ENCODE measurements at regions not wholly inside any gene's neighbourhood (a gene's known extent, or its start where the extent isn't known, plus 50 kb on each side); places are given as distances from the start of the nearest gene placed in this dataset.

DNA sequence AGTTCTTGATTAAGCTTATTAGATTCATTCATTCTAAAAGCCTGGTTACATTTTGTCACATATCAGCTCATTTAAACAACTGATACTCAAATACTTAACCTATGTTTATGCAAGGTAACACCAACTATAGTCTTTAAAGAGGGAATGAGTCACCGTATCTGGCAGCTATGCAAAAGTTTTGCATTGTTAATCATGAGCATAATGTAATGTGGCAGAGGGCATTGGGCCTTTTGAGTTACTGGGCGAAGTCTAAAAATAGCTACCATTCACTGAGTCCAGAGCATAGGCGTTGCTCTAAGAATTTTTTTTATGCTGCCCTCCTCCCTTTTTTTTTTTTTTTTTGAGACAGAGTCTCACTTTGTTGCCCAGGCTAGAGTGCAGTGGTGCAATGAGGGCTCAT, 277.7 kb upstream of the ZNF717 start:
- TF ChIP-seq, protein P1, sequence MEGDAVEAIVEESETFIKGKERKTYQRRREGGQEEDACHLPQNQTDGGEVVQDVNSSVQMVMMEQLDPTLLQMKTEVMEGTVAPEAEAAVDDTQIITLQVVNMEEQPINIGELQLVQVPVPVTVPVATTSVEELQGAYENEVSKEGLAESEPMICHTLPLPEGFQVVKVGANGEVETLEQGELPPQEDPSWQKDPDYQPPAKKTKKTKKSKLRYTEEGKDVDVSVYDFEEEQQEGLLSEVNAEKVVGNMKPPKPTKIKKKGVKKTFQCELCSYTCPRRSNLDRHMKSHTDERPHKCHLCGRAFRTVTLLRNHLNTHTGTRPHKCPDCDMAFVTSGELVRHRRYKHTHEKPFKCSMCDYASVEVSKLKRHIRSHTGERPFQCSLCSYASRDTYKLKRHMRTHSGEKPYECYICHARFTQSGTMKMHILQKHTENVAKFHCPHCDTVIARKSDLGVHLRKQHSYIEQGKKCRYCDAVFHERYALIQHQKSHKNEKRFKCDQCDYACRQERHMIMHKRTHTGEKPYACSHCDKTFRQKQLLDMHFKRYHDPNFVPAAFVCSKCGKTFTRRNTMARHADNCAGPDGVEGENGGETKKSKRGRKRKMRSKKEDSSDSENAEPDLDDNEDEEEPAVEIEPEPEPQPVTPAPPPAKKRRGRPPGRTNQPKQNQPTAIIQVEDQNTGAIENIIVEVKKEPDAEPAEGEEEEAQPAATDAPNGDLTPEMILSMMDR (IDR thresholded peaks at IDR 0.05; ENCODE audit: control extremely low read depth in 1 of 3, insufficient read depth in 1 of 3, low read depth in 1 of 3, low read length in 3 of 3), result no peak
- TF ChIP-seq POLR2AphosphoS5 (IDR thresholded peaks at IDR 0.05; ENCODE audit: low read depth, low read length) (no peak), CHD2 (IDR thresholded peaks at IDR 0.05; ENCODE audit: low read length) (no peak), KDM5A (IDR thresholded peaks at IDR 0.05; ENCODE audit: low read length) (no peak), POLR2A (IDR thresholded peaks at IDR 0.05; ENCODE audit: control extremely low read depth in 1 of 2, low read depth in 2 of 2, low read length in 2 of 2) (no peak)
- TF ChIP-seq, protein P2, sequence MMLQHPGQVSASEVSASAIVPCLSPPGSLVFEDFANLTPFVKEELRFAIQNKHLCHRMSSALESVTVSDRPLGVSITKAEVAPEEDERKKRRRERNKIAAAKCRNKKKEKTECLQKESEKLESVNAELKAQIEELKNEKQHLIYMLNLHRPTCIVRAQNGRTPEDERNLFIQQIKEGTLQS (IDR thresholded peaks at IDR 0.05; ENCODE audit: insufficient read depth, low read depth, low read length), result no peak

Data from H1 (cell line).